Smooth muscle cell (in vitro differentiated cells): ENCODE measurements at regions not wholly inside any gene's neighbourhood (a gene's known extent, or its start where the extent isn't known, plus 50 kb on each side); places are given as distances from the start of the nearest gene placed in this dataset.
A peak's percentile ranks its signal among the peaks of the same experiment; 100 is the strongest.

Experiments
- DNase-seq: peaks from one replicate; lab custom pipeline; 2025; ENCODE audit not compliant: unreplicated experiment; lab: John Stamatoyannopoulos, UW
- H2AFZ ChIP-seq: fragments of 200-600 bp; sonication (generic); 2 replicates; pipeline ENCODE4 v1.6.0; 2016; ENCODE audit warnings: antibody characterized with exemption, low read depth, mild to moderate bottlenecking
- H3F3A ChIP-seq: fragments of 200-600 bp; sonication (generic); 2 replicates; pipeline ENCODE4 v1.6.0; 2017; ENCODE audit warnings: antibody characterized with exemption, low read depth
- H3K27ac ChIP-seq: fragments of 200-600 bp; sonication (generic); 2 replicates; pipeline ENCODE4 v1.5.1; 2016; ENCODE audit warnings: low read depth, mild to moderate bottlenecking
- H3K27me3 ChIP-seq: fragments of 200-600 bp; sonication (generic); 2 replicates; pipeline ENCODE4 v1.6.1; 2016; ENCODE audit warnings: low read depth, mild to moderate bottlenecking
- H3K36me3 ChIP-seq: fragments of 200-600 bp; sonication (generic); 2 replicates; pipeline ENCODE4 v1.5.1; 2016; ENCODE audit warnings: low read depth
- H3K4me1 ChIP-seq: fragments of 200-600 bp; sonication (generic); 2 replicates; pipeline ENCODE4 v1.5.1; 2016; ENCODE audit warnings: low read depth
- H3K4me2 ChIP-seq: fragments of 200-600 bp; sonication (generic); 2 replicates; pipeline ENCODE4 v1.6.0; 2016; ENCODE audit warnings: mild to moderate bottlenecking
- H3K4me3 ChIP-seq: fragments of 200-600 bp; sonication (generic); 2 replicates; pipeline ENCODE4 v1.5.1; 2016; ENCODE audit warnings: mild to moderate bottlenecking
- H3K79me2 ChIP-seq: fragments of 200-600 bp; sonication (generic); 2 replicates; pipeline ENCODE4 v1.6.0; 2016; ENCODE audit warnings: low read depth, mild to moderate bottlenecking
- H3K9ac ChIP-seq: fragments of 200-600 bp; sonication (generic); 2 replicates; pipeline ENCODE4 v1.6.0; 2016; ENCODE audit warnings: low read depth
- H3K9me3 ChIP-seq: fragments of 200-600 bp; sonication (generic); replicated peaks from 2 replicates; pipeline ENCODE4 v1.5.1; 2016; ENCODE audit warnings: low read depth
- H4K20me1 ChIP-seq: fragments of 200-600 bp; sonication (generic); 2 replicates; pipeline ENCODE4 v1.6.0; 2016; ENCODE audit warnings: low read depth
- WGBS: methylation state at CpG from one replicate; pipeline ENCODE4 v1.1.7; 2016; ENCODE audit warnings: low lambda C conversion rate; 5-methylcytosine and 5-hydroxymethylcytosine counted together
- TF ChIP-seq, protein P1 (sequence below): fragments of 200-600 bp; sonication (generic); IDR thresholded peaks from 2 replicates; pipeline ENCODE4 v1.5.1; 2017; ENCODE audit warnings: borderline replicate concordance, mild to moderate bottlenecking, antibody characterized with exemption; ENCODE audit not compliant: insufficient read depth, poor library complexity, severe bottlenecking

DNA sequence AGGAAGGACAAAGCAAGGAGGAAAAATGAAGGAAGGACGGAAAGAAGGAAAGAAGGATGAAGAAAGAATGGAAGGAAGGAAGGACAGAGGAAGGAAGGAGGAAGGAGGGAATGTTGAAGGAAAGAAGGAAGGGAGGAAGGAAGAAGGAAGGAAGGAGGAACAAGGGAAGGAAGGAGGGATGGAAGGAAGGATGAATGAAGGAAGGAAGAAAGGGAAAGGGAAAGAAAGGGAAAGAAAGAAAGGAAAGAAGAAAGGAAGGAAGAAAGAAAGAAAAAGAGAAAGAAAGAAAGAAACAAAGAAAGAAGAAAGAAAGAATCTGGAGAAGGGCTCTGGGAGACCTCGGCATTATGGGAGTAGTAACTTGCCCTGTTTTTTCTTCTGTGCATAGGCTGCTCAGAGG lies 70.8 kb upstream of the SHISA3 start:
- 92% methylated on average over 2 of the region's 2 CpGs for WGBS
- DNase-seq: no peak
- H3K36me3 ChIP-seq: no peaks in the 10 kb centered on the region
- H3F3A ChIP-seq: no peaks in the 10 kb centered on the region
- H3K79me2 ChIP-seq: no peaks in the 10 kb centered on the region
- H2AFZ ChIP-seq: no peak overlapping the region
- H4K20me1 ChIP-seq: no peaks in the 10 kb centered on the region
- no peaks in the 10 kb centered on the region for H3K9me3 ChIP-seq
- H3K9ac ChIP-seq: no peak overlapping the region
- TF ChIP-seq, protein P1, sequence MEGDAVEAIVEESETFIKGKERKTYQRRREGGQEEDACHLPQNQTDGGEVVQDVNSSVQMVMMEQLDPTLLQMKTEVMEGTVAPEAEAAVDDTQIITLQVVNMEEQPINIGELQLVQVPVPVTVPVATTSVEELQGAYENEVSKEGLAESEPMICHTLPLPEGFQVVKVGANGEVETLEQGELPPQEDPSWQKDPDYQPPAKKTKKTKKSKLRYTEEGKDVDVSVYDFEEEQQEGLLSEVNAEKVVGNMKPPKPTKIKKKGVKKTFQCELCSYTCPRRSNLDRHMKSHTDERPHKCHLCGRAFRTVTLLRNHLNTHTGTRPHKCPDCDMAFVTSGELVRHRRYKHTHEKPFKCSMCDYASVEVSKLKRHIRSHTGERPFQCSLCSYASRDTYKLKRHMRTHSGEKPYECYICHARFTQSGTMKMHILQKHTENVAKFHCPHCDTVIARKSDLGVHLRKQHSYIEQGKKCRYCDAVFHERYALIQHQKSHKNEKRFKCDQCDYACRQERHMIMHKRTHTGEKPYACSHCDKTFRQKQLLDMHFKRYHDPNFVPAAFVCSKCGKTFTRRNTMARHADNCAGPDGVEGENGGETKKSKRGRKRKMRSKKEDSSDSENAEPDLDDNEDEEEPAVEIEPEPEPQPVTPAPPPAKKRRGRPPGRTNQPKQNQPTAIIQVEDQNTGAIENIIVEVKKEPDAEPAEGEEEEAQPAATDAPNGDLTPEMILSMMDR: no peak
- H3K4me2 ChIP-seq: no peak overlapping the region
- H3K27me3 ChIP-seq: no peaks in the 10 kb centered on the region
- no peak overlapping the region for H3K27ac ChIP-seq
- H3K4me1 ChIP-seq: no peaks in the 10 kb centered on the region
- H3K4me3 ChIP-seq: no peak overlapping the region

DNA sequence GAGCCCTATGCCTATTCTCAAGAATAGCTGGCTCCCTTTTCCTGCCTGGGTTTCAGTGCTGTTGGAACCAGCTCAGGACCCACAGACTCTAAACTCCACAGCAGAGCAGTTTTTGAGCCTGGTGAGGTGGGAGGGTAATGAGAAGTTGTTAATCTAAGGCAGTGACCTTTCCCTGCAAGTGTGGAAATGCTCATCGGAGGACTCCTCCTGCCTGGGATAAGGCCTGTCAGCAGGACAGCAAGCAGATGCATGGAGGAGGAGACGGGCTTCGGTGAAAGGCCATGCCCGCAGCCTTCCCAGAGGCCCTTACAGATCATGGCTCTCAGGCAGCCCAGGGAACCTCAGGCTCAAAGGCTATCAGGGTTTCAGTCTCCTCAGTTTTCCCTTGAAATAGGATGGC lies 70.0 kb upstream of the SHISA3 start:
- no peak for DNase-seq
- 21% methylated on average over 4 of the region's 4 CpGs for WGBS
- peak overlapping the region; percentile 26 for H2AFZ ChIP-seq
- H3K4me2 ChIP-seq: no peak overlapping the region
- TF ChIP-seq, protein P1: no peak
- H3K4me1 ChIP-seq: no peaks in the 10 kb centered on the region
- H3K27ac ChIP-seq: no peak overlapping the region
- H3K36me3 ChIP-seq: no peaks in the 10 kb centered on the region
- no peaks in the 10 kb centered on the region for H3K79me2 ChIP-seq
- no peak overlapping the region for H3K4me3 ChIP-seq
- no peaks in the 10 kb centered on the region for H3K9me3 ChIP-seq
- no peaks in the 10 kb centered on the region for H3F3A ChIP-seq
- H4K20me1 ChIP-seq: no peaks in the 10 kb centered on the region
- no peaks in the 10 kb centered on the region for H3K27me3 ChIP-seq
- H3K9ac ChIP-seq: no peak overlapping the region

DNA sequence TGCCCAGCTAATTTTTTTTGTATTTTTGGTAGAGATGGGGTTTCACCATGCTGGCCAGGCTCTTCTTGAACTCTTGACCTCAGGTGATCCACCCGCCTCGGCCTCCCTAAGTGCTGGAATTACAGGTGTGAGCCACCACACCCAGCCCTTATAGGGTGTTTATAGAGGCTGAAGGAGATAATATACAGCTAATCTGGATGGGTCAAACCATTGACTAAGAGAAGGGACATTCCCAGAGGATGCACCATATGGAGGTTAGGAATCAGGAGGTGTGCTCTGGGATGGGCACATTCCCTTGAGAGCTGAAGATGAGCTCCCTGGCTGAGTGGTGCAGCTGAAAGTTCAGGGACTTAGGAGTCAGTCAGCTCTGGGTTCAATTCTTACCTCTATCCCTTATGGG lies 68.3 kb upstream of the SHISA3 start:
- H3K9me3 ChIP-seq: no peaks in the 10 kb centered on the region
- H3K4me2 ChIP-seq: no peak overlapping the region
- no peak for DNase-seq
- H3K27me3 ChIP-seq: no peaks in the 10 kb centered on the region
- no peaks in the 10 kb centered on the region for H3K4me1 ChIP-seq
- no peaks in the 10 kb centered on the region for H3K79me2 ChIP-seq
- TF ChIP-seq, protein P1: no peak
- no peak overlapping the region for H2AFZ ChIP-seq
- H3K4me3 ChIP-seq: no peak overlapping the region
- no peaks in the 10 kb centered on the region for H3K36me3 ChIP-seq
- no peak overlapping the region for H3K9ac ChIP-seq
- no peaks in the 10 kb centered on the region for H4K20me1 ChIP-seq
- H3F3A ChIP-seq: no peaks in the 10 kb centered on the region
- no peak overlapping the region for H3K27ac ChIP-seq
- WGBS: 100% methylated on average over 2 of the region's 2 CpGs

DNA sequence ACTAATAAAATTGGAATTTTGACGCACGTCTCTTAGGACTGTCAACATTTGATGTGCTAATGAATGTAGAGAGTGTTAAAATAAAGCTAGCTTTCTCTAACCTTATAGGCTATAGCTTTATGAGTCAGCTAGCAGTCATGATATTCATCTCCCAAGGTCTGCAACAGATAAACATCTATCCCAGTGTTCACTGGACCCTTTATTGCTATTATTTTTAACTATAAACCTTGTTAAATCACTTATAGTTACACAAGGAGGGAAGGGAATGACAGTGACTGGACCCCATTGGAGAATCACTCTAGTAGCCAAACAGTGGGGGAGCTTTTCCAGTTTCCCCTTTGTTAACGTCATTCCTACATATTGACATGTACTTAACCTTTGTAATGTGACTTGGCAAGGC lies 67.9 kb upstream of the SHISA3 start:
- no peaks in the 10 kb centered on the region for H3K27me3 ChIP-seq
- DNase-seq: no peak
- H3K4me1 ChIP-seq: no peaks in the 10 kb centered on the region
- H3F3A ChIP-seq: no peaks in the 10 kb centered on the region
- 51% methylated on average over 3 of the region's 3 CpGs for whole genome bisulfite sequencing
- H3K27ac ChIP-seq: no peak overlapping the region
- no peaks in the 10 kb centered on the region for H3K36me3 ChIP-seq
- no peak overlapping the region for H3K4me2 ChIP-seq
- no peak overlapping the region for H3K9ac ChIP-seq
- no peak overlapping the region for H2AFZ ChIP-seq
- TF ChIP-seq, protein P1: no peak
- H3K9me3 ChIP-seq: no peaks in the 10 kb centered on the region
- no peak overlapping the region for H3K4me3 ChIP-seq
- H3K79me2 ChIP-seq: no peaks in the 10 kb centered on the region
- no peaks in the 10 kb centered on the region for H4K20me1 ChIP-seq
